ENCODE measurements at regions not wholly inside any gene's neighbourhood (a gene's known extent, or its start where the extent isn't known, plus 50 kb on each side); places are given as distances from the start of the nearest gene placed in this dataset.
"Not testable (repeated sequence)": the region's sequence is repeated elsewhere in the genome, so short reads cannot be mapped to it uniquely, and the experiment has no call there.

- no peak for DNase-seq
These were observed 540.9 kb downstream of the TRIML1 start for GRCh38 chr4:188680004-188680666.

DNA sequence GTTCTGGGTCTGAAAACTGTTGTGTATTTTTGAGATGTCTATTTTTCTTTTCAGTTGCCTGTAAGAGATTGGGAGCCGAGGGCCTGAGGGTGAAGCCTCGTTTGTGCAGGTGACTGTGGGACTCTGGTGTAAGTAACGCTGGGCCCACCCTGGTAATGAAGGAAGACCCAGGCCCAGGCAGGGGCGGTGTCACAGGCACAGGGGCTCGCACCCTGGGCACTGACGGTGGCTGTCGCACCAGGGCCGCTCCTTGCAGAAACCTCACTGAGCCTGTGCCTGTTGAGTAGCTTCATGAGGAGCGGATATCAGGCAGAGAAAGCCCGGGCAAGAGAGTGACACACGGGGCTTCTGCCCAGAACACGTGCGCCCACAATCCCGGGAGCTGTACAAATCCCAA is 541.4 kb downstream of the TRIML1 start:
- DNase-seq: no peak

DNA sequence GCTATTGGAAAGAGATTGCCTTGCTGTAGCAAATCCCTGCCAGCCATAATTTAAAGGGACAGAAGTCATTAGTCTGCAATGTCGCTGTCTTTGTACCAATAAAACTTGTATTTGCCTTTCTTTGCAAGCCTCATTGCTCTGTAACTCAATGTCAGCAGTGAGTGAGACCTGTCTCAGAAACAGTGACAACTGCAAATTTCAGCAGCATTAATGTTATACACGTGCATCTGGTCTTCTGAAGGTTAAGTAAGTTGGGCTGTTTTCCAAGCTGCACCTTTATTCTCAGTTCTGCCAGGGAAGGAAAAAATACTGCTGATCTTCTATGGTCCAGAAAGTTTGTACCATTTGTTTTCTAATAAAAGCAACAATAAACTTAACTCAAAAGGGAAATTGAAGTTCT is 543.1 kb downstream of the TRIML1 start:
- no peak for DNase-seq

- DNase-seq: no peak
These were observed 544.3 kb downstream of the TRIML1 start for GRCh38 chr4:188683571-188683970.

- DNase-seq: no peak
These were observed 549.7 kb downstream of the TRIML1 start for GRCh38 chr4:188688956-188689355.

DNA sequence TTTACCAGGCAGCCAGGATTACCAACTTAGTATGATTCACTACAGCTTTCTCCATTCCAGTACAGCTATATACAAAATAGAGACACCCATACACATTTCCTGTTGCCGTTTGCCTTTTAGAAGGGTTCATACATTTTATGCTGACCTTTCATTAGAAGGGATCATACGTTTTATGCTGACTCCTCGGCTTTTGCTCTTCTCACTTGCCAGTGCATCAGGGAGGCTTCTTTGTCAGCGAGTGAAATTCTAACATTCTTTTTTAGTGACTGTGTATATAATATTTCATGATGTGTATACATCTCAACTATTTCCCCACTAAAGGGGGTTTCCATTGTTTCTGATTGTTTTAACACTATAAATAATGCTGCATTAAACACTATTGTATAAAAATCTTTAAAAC is 552.6 kb downstream of the TRIML1 start:
- no peak for DNase-seq

- DNase-seq: no peak
These were observed 556.0 kb downstream of the TRIML1 start for GRCh38 chr4:188695261-188695660.

DNA sequence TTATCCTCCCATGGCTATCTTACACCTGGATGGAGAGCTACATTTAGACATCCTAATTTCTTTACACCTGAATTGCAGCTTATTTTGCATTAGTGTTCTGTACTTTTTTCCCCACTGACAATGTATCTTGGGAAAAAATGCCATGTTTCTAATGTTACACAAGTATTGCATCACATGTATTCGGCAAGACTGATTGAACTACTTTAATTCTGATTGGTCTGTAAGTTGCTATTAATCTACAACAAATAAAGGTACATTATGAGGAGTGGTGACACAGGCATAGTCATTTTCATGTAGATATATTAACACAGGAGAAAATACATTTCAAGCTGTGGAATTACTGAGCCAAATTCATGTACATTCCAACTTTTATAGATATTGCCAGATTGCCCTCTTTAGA is 558.0 kb downstream of the TRIML1 start:
- no peak for DNase-seq

DNA sequence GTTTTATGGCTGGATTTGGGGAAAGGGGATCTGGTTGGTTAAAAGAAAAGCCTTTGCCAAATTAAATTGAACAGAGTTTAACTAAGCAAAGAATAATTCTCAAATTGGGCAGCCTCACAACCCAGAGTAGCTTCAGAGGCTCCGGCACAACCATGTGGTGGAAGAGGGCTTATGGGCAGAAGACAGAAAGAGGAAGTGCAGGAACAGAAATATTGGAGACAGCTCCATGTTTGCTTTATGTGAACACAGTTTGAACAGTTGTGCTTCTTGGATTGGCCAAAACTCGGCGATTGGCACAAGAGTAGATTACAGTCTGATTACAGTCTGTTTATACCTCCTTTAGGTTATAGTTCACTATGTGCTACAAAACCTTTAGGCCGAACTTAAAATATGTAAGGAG is 562.7 kb downstream of the TRIML1 start:
- DNase-seq: no peak

GRCh38 chr4:188704288-188704687 is 565.0 kb downstream of the TRIML1 start:
- DNase-seq: no peak

DNA sequence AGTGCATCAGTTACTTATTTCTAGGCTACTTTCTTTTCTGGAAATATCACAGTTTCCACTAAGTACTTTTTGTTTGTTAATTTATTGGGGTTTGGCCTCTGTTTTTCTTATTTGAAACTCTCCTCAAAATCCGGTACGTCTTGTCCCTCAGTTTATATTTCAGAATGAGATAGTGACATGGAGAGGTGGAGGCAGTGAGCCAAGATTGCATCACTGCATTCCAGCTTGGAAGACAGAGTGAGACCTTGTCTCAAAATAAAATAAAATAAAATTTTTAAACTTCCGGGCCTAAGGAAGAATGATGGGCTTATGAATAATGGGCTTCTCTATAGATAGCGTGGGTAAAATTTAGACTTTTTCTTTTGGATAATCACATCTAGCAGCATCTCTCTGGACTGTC is 567.8 kb downstream of the TRIML1 start:
- no peak for DNase-seq

DNA sequence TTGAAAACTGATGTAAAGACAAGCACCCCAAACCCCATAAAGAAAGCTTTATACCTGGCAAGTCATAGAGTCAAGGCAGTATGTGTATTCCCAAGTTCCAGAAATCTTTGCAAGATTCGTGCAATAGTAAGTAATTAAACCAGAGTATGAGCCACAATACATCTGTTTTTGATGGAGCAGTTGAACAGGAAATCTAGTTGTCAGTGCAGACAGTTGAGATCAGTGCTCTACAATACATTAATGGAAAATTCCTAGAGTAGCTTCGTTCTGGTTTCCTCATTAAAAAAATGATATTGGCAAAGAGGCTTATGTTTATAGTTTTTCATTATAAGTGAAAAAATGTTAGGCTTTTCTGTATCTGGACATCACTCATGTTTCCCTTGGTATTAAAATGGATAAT is 575.3 kb downstream of the TRIML1 start:
- DNase-seq: no peak

DNA sequence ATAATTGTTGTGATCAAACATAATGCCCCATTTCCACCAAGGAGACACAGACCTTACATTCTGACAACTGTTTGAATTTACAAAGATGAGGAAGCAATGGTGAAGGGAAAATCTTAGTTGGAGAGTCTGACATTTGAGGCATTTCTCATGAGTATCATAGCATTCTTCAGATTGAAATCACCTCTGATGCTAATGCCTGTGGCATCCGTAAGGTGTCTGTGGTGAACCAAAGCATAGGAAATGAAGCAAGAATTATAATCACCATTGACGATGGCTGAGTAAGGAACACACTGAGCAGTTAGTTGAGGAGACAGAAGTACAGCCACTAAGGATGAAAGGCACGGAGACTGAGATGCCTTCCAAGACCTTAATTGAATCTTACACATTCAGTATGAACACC is 575.7 kb downstream of the TRIML1 start:
- DNase-seq: no peak

- DNase-seq: no peak
These were observed 578.4 kb downstream of the TRIML1 start for GRCh38 chr4:188717661-188718060.

- DNase-seq: no peak
These were observed 580.6 kb downstream of the TRIML1 start for GRCh38 chr4:188719794-188720193.

- DNase-seq: no peak
These were observed 583.7 kb downstream of the TRIML1 start for GRCh38 chr4:188722911-188723310.

GRCh38 chr4:188727746-188728145 is 588.5 kb downstream of the TRIML1 start:
- no peak for DNase-seq

DNA sequence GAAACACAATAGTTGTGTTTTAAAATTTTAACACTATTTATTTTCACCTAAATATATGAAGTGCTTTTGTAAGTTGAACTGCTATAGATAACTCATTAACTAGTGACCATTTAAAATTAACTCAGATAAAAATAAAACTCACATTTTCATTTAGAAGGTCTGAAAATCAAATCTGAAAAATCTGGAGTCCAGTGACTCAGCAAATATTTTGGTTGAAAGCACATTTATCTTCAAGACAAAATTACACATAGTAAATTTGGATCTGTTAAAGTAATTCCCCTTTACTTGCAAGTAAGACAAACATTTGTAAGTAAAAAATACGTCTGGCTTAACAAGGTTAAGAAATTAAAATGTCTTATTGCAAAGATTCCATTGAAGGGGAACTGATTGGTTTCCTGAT is 589.1 kb downstream of the TRIML1 start:
- DNase-seq: no peak

DNA sequence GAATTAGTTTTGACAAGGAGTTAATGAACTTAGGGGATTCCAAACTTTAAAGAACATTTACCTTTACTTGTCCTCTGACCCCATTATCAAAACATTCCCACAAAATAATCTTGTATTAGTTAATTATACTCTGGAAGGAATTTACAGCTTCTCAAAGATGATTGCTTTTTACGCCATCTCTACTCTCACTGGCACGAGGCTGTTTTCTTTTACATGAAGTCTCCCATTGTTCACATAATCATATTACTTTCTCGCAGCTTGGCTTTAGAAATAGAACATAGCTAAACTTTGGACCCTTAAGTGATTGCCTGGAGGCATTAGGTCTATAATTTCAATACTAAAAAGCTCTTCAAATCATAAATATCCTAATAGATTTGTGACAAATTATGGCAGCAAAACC is 592.9 kb downstream of the TRIML1 start:
- no peak for DNase-seq

GRCh38 chr4:188735082-188735481 is 595.8 kb downstream of the TRIML1 start:
- no peak for DNase-seq

GRCh38 chr4:188737251-188738002 is 598.2 kb downstream of the TRIML1 start:
- no peak for DNase-seq

- DNase-seq: not testable (repeated sequence)
These were observed 599.0 kb downstream of the TRIML1 start for GRCh38 chr4:188738290-188738689.

DNA sequence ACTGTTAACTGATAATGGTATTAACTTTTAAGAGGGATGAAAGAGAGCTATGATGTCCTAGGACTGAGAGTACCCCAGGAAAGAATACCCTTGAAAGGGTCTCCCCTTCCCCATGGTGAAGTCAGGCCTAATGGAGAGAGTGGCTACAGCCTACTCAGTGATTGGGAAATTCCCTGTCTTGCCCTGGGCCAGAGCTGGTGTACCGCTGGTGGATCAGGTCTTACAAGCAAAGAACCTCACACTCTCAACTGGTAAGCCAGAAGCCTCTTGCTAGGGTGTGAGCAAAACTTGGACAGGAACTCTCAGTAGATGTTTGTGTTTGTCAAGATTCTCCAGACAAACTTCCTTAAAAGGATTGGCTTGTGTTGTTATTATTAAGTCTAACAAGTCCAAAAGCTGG is 600.9 kb downstream of the TRIML1 start:
- not testable (repeated sequence) for DNase-seq

DNA sequence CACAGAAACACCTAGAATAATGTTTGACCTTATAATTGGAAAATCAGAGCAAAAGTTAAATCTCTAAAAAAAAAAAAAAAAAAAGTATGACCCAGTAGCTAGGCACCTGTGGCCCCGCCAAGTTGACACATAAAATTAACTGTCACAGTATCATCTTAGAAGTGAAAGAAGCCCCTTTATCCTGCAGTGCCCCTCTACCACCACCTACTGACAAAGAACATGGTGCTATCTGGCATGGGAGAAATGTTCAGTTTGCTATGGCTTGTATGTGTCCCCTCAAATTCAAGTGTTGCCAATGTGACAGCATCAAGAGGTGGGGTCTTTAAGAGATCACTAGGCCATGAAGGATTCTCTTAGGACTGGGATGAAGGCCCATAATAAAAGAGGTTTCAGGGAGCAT is 601.5 kb downstream of the TRIML1 start:
- DNase-seq: not testable (repeated sequence)

Data from CD4-positive, alpha-beta T cell treated with Interleukin-15 for 1 hour (primary cell).